ENCODE measurements at regions not wholly inside any gene's neighbourhood (a gene's known extent, or its start where the extent isn't known, plus 50 kb on each side); places are given as distances from the start of the nearest gene placed in this dataset.
A peak's percentile ranks its signal among the peaks of the same experiment; 100 is the strongest.

GRCh38 chr4:38189445-38189844, 229.2 kb downstream of the PTTG2 start:
- Histone ChIP-seq H3K27ac (ENCODE audit: low read depth in 2 of 2, low read length in 1 of 2) (peak overlapping the region; percentile 73 to 96), H3K9me3 (ENCODE audit: control insufficient read depth in 2 of 2, insufficient read depth in 1 of 2, low read depth in 1 of 2, low read length in 1 of 2) (no peaks in the 10 kb centered on the region), H3K27me3 (ENCODE audit: control insufficient read depth in 1 of 2, insufficient read depth in 2 of 2, low read length in 2 of 2) (no peaks in the 10 kb centered on the region), H3K36me3 (ENCODE audit: control insufficient read depth in 2 of 2, insufficient read depth in 2 of 2, low read length in 1 of 2) (no peaks in the 10 kb centered on the region), H3K4me3 (ENCODE audit: low read depth in 1 of 2, low read length in 2 of 2) (no peak overlapping the region), H3K4me1 (ENCODE audit: control insufficient read depth in 2 of 2, insufficient read depth in 2 of 2, low read length in 1 of 2) (peaks cover 3 to 21% of the 10 kb centered on the region in 2 donors)
- 46 to 49% methylated on average over 3 of the region's 3 CpGs for WGBS, 2 donors

GRCh38 chr4:38190717-38191178, 230.6 kb downstream of the PTTG2 start:
- H3K27ac ChIP-seq (ENCODE audit: low read depth in 2 of 2, low read length in 1 of 2), result peak overlapping the region; percentile 27 to 40
- 19 to 45% methylated on average over 4 of the region's 4 CpGs for WGBS, 2 donors
- no peaks in the 10 kb centered on the region for H3K9me3 ChIP-seq (ENCODE audit: control insufficient read depth in 2 of 2, insufficient read depth in 1 of 2, low read depth in 1 of 2, low read length in 1 of 2)
- H3K27me3 ChIP-seq (ENCODE audit: control insufficient read depth in 1 of 2, insufficient read depth in 2 of 2, low read length in 2 of 2), result no peaks in the 10 kb centered on the region
- H3K4me3 ChIP-seq (ENCODE audit: low read depth in 1 of 2, low read length in 2 of 2), result no peak overlapping the region
- no peaks in the 10 kb centered on the region for H3K36me3 ChIP-seq (ENCODE audit: control insufficient read depth in 2 of 2, insufficient read depth in 2 of 2, low read length in 1 of 2)
- H3K4me1 ChIP-seq (ENCODE audit: control insufficient read depth in 2 of 2, insufficient read depth in 2 of 2, low read length in 1 of 2), result peaks cover 3 to 21% of the 10 kb centered on the region in 2 donors

- Histone ChIP-seq H3K27ac (ENCODE audit: low read depth in 2 of 2, low read length in 1 of 2) (peak overlapping the region; percentile 87), H3K4me1 (ENCODE audit: control insufficient read depth in 2 of 2, insufficient read depth in 2 of 2, low read length in 1 of 2) (peaks cover 3 to 21% of the 10 kb centered on the region in 2 donors), H3K36me3 (ENCODE audit: control insufficient read depth in 2 of 2, insufficient read depth in 2 of 2, low read length in 1 of 2) (no peaks in the 10 kb centered on the region), H3K9me3 (ENCODE audit: control insufficient read depth in 2 of 2, insufficient read depth in 1 of 2, low read depth in 1 of 2, low read length in 1 of 2) (no peaks in the 10 kb centered on the region), H3K27me3 (ENCODE audit: control insufficient read depth in 1 of 2, insufficient read depth in 2 of 2, low read length in 2 of 2) (no peaks in the 10 kb centered on the region), H3K4me3 (ENCODE audit: low read depth in 1 of 2, low read length in 2 of 2) (no peak overlapping the region)
- WGBS, 2 donors, result 45 to 78% methylated on average over 3 of the region's 3 CpGs
These were observed 232.3 kb downstream of the PTTG2 start for GRCh38 chr4:38192516-38192915.

GRCh38 chr4:38193236-38193863, 233.2 kb downstream of the PTTG2 start:
- 36 to 49% methylated on average over 2 of the region's 2 CpGs for WGBS, 2 donors
- H3K9me3 ChIP-seq (ENCODE audit: control insufficient read depth in 2 of 2, insufficient read depth in 1 of 2, low read depth in 1 of 2, low read length in 1 of 2), result no peaks in the 10 kb centered on the region

GRCh38 chr4:38194047-38194602, 233.9 kb downstream of the PTTG2 start:
- Histone ChIP-seq H3K36me3 (ENCODE audit: control insufficient read depth in 2 of 2, insufficient read depth in 2 of 2, low read length in 1 of 2) (no peaks in the 10 kb centered on the region), H3K27ac (ENCODE audit: low read depth in 2 of 2, low read length in 1 of 2) (peak overlapping the region; percentile 87), H3K9me3 (ENCODE audit: control insufficient read depth in 2 of 2, insufficient read depth in 1 of 2, low read depth in 1 of 2, low read length in 1 of 2) (no peaks in the 10 kb centered on the region), H3K4me1 (ENCODE audit: control insufficient read depth in 2 of 2, insufficient read depth in 2 of 2, low read length in 1 of 2) (peaks cover 3 to 13% of the 10 kb centered on the region in 2 donors), H3K27me3 (ENCODE audit: control insufficient read depth in 1 of 2, insufficient read depth in 2 of 2, low read length in 2 of 2) (no peaks in the 10 kb centered on the region), H3K4me3 (ENCODE audit: low read depth in 1 of 2, low read length in 2 of 2) (no peak overlapping the region)
- WGBS, 2 donors, result 71 to 74% methylated on average over 2 of the region's 2 CpGs

More at GRCh38 chr4:38193236-38193863, 233.2 kb downstream of the PTTG2 start:
- H3K4me1 ChIP-seq (ENCODE audit: control insufficient read depth in 2 of 2, insufficient read depth in 2 of 2, low read length in 1 of 2), result peaks cover 3 to 18% of the 10 kb centered on the region in 2 donors
- H3K27me3 ChIP-seq (ENCODE audit: control insufficient read depth in 1 of 2, insufficient read depth in 2 of 2, low read length in 2 of 2), result no peaks in the 10 kb centered on the region
- H3K4me3 ChIP-seq (ENCODE audit: low read depth in 1 of 2, low read length in 2 of 2), result no peak overlapping the region
- H3K36me3 ChIP-seq (ENCODE audit: control insufficient read depth in 2 of 2, insufficient read depth in 2 of 2, low read length in 1 of 2), result no peaks in the 10 kb centered on the region
- H3K27ac ChIP-seq (ENCODE audit: low read depth in 2 of 2, low read length in 1 of 2), result peak overlapping the region; percentile 87

- H3K9me3 ChIP-seq (ENCODE audit: control insufficient read depth in 2 of 2, insufficient read depth in 1 of 2, low read depth in 1 of 2, low read length in 1 of 2), result no peaks in the 10 kb centered on the region
- H3K4me3 ChIP-seq (ENCODE audit: low read depth in 1 of 2, low read length in 2 of 2), result no peak overlapping the region
- WGBS, 2 donors, result 42 to 44% methylated on average over 3 of the region's 3 CpGs
- no peaks in the 10 kb centered on the region for H3K27me3 ChIP-seq (ENCODE audit: control insufficient read depth in 1 of 2, insufficient read depth in 2 of 2, low read length in 2 of 2)
- no peak overlapping the region for H3K27ac ChIP-seq (ENCODE audit: low read depth in 2 of 2, low read length in 1 of 2)
- H3K4me1 ChIP-seq (ENCODE audit: control insufficient read depth in 2 of 2, insufficient read depth in 2 of 2, low read length in 1 of 2), result peaks cover 3 to 11% of the 10 kb centered on the region in 2 donors
- no peaks in the 10 kb centered on the region for H3K36me3 ChIP-seq (ENCODE audit: control insufficient read depth in 2 of 2, insufficient read depth in 2 of 2, low read length in 1 of 2)
These were observed 235.3 kb downstream of the PTTG2 start for GRCh38 chr4:38195486-38195885.

- H3K27ac ChIP-seq (ENCODE audit: low read depth in 2 of 2, low read length in 1 of 2), result no peak overlapping the region
These were observed 235.7 kb downstream of the PTTG2 start for GRCh38 chr4:38195911-38196310.

GRCh38 chr4:38202242-38202641, 242.0 kb downstream of the PTTG2 start:
- Histone ChIP-seq H3K27ac (ENCODE audit: low read depth in 2 of 2, low read length in 1 of 2) (peak overlapping the region; percentile 17 to 79), H3K36me3 (ENCODE audit: control insufficient read depth in 2 of 2, insufficient read depth in 2 of 2, low read length in 1 of 2) (no peaks in the 10 kb centered on the region), H3K27me3 (ENCODE audit: control insufficient read depth in 1 of 2, insufficient read depth in 2 of 2, low read length in 2 of 2) (no peaks in the 10 kb centered on the region), H3K9me3 (ENCODE audit: control insufficient read depth in 2 of 2, insufficient read depth in 1 of 2, low read depth in 1 of 2, low read length in 1 of 2) (peaks cover 0 to 2% of the 10 kb centered on the region in 2 donors), H3K4me1 (ENCODE audit: control insufficient read depth in 2 of 2, insufficient read depth in 2 of 2, low read length in 1 of 2) (peaks cover 0 to 2% of the 10 kb centered on the region in 2 donors), H3K4me3 (ENCODE audit: low read depth in 1 of 2, low read length in 2 of 2) (no peak overlapping the region)
- whole genome bisulfite sequencing, 2 donors, result 38 to 42% methylated on average over 2 of the region's 2 CpGs

More at GRCh38 chr4:38195911-38196310, 235.7 kb downstream of the PTTG2 start:
- no peaks in the 10 kb centered on the region for H3K27me3 ChIP-seq (ENCODE audit: control insufficient read depth in 1 of 2, insufficient read depth in 2 of 2, low read length in 2 of 2)
- 77 to 78% methylated on average over 6 of the region's 6 CpGs for WGBS, 2 donors
- peaks cover 3 to 7% of the 10 kb centered on the region in 2 donors for H3K4me1 ChIP-seq (ENCODE audit: control insufficient read depth in 2 of 2, insufficient read depth in 2 of 2, low read length in 1 of 2)
- H3K9me3 ChIP-seq (ENCODE audit: control insufficient read depth in 2 of 2, insufficient read depth in 1 of 2, low read depth in 1 of 2, low read length in 1 of 2), result no peaks in the 10 kb centered on the region
- H3K4me3 ChIP-seq (ENCODE audit: low read depth in 1 of 2, low read length in 2 of 2), result no peak overlapping the region
- H3K36me3 ChIP-seq (ENCODE audit: control insufficient read depth in 2 of 2, insufficient read depth in 2 of 2, low read length in 1 of 2), result no peaks in the 10 kb centered on the region

- peaks cover 0 to 2% of the 10 kb centered on the region in 2 donors for H3K4me1 ChIP-seq (ENCODE audit: control insufficient read depth in 2 of 2, insufficient read depth in 2 of 2, low read length in 1 of 2)
- peak overlapping the region in 1 of 2 donors; percentile 63 for H3K27ac ChIP-seq (ENCODE audit: low read depth in 2 of 2, low read length in 1 of 2)
- H3K4me3 ChIP-seq (ENCODE audit: low read depth in 1 of 2, low read length in 2 of 2), result no peak overlapping the region
- peaks cover 0 to 2% of the 10 kb centered on the region in 2 donors for H3K9me3 ChIP-seq (ENCODE audit: control insufficient read depth in 2 of 2, insufficient read depth in 1 of 2, low read depth in 1 of 2, low read length in 1 of 2)
- H3K36me3 ChIP-seq (ENCODE audit: control insufficient read depth in 2 of 2, insufficient read depth in 2 of 2, low read length in 1 of 2), result no peaks in the 10 kb centered on the region
- no peaks in the 10 kb centered on the region for H3K27me3 ChIP-seq (ENCODE audit: control insufficient read depth in 1 of 2, insufficient read depth in 2 of 2, low read length in 2 of 2)
- WGBS, 2 donors, result 66 to 72% methylated on average over 3 of the region's 3 CpGs
These were observed 243.4 kb downstream of the PTTG2 start for GRCh38 chr4:38203609-38204008.

Data from esophagus (tissue), 2 donors.